ENCODE measurements at regions not wholly inside any gene's neighbourhood (a gene's known extent, or its start where the extent isn't known, plus 50 kb on each side); places are given as distances from the start of the nearest gene placed in this dataset.

- TF ChIP-seq, protein P1, sequence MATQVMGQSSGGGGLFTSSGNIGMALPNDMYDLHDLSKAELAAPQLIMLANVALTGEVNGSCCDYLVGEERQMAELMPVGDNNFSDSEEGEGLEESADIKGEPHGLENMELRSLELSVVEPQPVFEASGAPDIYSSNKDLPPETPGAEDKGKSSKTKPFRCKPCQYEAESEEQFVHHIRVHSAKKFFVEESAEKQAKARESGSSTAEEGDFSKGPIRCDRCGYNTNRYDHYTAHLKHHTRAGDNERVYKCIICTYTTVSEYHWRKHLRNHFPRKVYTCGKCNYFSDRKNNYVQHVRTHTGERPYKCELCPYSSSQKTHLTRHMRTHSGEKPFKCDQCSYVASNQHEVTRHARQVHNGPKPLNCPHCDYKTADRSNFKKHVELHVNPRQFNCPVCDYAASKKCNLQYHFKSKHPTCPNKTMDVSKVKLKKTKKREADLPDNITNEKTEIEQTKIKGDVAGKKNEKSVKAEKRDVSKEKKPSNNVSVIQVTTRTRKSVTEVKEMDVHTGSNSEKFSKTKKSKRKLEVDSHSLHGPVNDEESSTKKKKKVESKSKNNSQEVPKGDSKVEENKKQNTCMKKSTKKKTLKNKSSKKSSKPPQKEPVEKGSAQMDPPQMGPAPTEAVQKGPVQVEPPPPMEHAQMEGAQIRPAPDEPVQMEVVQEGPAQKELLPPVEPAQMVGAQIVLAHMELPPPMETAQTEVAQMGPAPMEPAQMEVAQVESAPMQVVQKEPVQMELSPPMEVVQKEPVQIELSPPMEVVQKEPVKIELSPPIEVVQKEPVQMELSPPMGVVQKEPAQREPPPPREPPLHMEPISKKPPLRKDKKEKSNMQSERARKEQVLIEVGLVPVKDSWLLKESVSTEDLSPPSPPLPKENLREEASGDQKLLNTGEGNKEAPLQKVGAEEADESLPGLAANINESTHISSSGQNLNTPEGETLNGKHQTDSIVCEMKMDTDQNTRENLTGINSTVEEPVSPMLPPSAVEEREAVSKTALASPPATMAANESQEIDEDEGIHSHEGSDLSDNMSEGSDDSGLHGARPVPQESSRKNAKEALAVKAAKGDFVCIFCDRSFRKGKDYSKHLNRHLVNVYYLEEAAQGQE (IDR thresholded peaks at IDR 0.05; ENCODE audit: low read depth) = no peak
- TF ChIP-seq MAX (IDR thresholded peaks at IDR 0.05) = no peak
- TF ChIP-seq EP300 (IDR thresholded peaks at IDR 0.05; ENCODE audit: borderline replicate concordance) = no peak
- no peak for TF ChIP-seq TAF1 (IDR thresholded peaks at IDR 0.05; ENCODE audit: low read depth)
- no peak for TF ChIP-seq RAD21 (IDR thresholded peaks at IDR 0.05; ENCODE audit: low read depth)
- no peak for TF ChIP-seq NFIC (IDR thresholded peaks at IDR 0.05)
- no peak for TF ChIP-seq EGR1 (IDR thresholded peaks at IDR 0.05)
- TF ChIP-seq YY1 (IDR thresholded peaks at IDR 0.05; ENCODE audit: low read depth) = no peak
- no peak for TF ChIP-seq CREB1 (IDR thresholded peaks at IDR 0.05; ENCODE audit: low read depth)
- TF ChIP-seq FOXM1 (IDR thresholded peaks at IDR 0.05; ENCODE audit: borderline replicate concordance, low read depth) = no peak
- no peak for TF ChIP-seq TEAD4 (IDR thresholded peaks at IDR 0.05)
These were observed 1722.2 kb downstream of the RPA4 start for GRCh38 chrX:98605941-98606340.

Measured in Ishikawa (cell line).